BE2C (cell line): ENCODE measurements at regions not wholly inside any gene's neighbourhood (a gene's known extent, or its start where the extent isn't known, plus 50 kb on each side); places are given as distances from the start of the nearest gene placed in this dataset.

ENCODE experiments used
- DNase-seq: peaks from one replicate; pipeline ENCODE4 v3.0.0-alpha.2; 2020
- H3K27me3 ChIP-seq: fragments of 250-450 bp; sonication (Bioruptor Pico); 2 replicates; pipeline ENCODE4 v1.5.1; 2020; ENCODE audit warnings: mild to moderate bottlenecking
- H3K36me3 ChIP-seq: fragments of 250-450 bp; sonication (Bioruptor Pico); 2 replicates; pipeline ENCODE4 v1.5.1; 2020; ENCODE audit warnings: mild to moderate bottlenecking
- H3K4me1 ChIP-seq: fragments of 250-450 bp; sonication (Bioruptor Pico); 2 replicates; pipeline ENCODE4 v1.5.1; 2020
- H3K4me3 ChIP-seq: 2 replicates; pipeline ENCODE4 v1.5.1; 2011; ENCODE audit warnings: low read depth, low read length
- H3K9me3 ChIP-seq: fragments of 250-450 bp; sonication (Bioruptor Pico); 2 replicates; pipeline ENCODE4 v1.5.1; 2020
- CTCF ChIP-seq: IDR thresholded peaks from 2 replicates; pipeline ENCODE4 v1.5.1; 2012; ENCODE audit warnings: mild to moderate bottlenecking, low read depth, low read length

GRCh38 chr4:162684371-162684700 is 482.4 kb downstream of the NAF1 start:
- no peaks in the 10 kb centered on the region for H3K36me3 ChIP-seq
- H3K9me3 ChIP-seq: no peaks in the 10 kb centered on the region
- no peak for TF ChIP-seq CTCF
- no peak for DNase-seq
- H3K4me1 ChIP-seq: no peaks in the 10 kb centered on the region
- H3K4me3 ChIP-seq: no peak overlapping the region
- no peaks in the 10 kb centered on the region for H3K27me3 ChIP-seq

GRCh38 chr4:162683659-162684370 is 482.9 kb downstream of the NAF1 start:
- DNase-seq: no peak
- H3K4me3 ChIP-seq: no peak overlapping the region

GRCh38 chr4:162682651-162683050 is 484.0 kb downstream of the NAF1 start:
- no peak for DNase-seq
- H3K27me3 ChIP-seq: no peaks in the 10 kb centered on the region
- H3K9me3 ChIP-seq: no peaks in the 10 kb centered on the region
- no peak for TF ChIP-seq CTCF
- no peak overlapping the region for H3K4me3 ChIP-seq
- H3K4me1 ChIP-seq: no peaks in the 10 kb centered on the region
- H3K36me3 ChIP-seq: no peaks in the 10 kb centered on the region

More at GRCh38 chr4:162683659-162684370, 482.9 kb downstream of the NAF1 start:
- Histone ChIP-seq H3K27me3 (no peaks in the 10 kb centered on the region), H3K9me3 (no peaks in the 10 kb centered on the region), H3K4me1 (no peaks in the 10 kb centered on the region), H3K36me3 (no peaks in the 10 kb centered on the region)
- TF ChIP-seq CTCF: no peak

GRCh38 chr4:162681212-162681611 is 485.5 kb downstream of the NAF1 start:
- H3K27me3 ChIP-seq: no peaks in the 10 kb centered on the region
- TF ChIP-seq CTCF: no peak
- H3K4me1 ChIP-seq: no peaks in the 10 kb centered on the region

GRCh38 chr4:162675661-162676060 is 491.0 kb downstream of the NAF1 start:
- Histone ChIP-seq H3K4me3 (no peak overlapping the region), H3K27me3 (no peaks in the 10 kb centered on the region), H3K9me3 (no peaks in the 10 kb centered on the region), H3K36me3 (no peaks in the 10 kb centered on the region), H3K4me1 (no peaks in the 10 kb centered on the region)
- no peak for DNase-seq
- TF ChIP-seq CTCF: no peak

More at GRCh38 chr4:162681212-162681611, 485.5 kb downstream of the NAF1 start:
- DNase-seq: no peak
- H3K4me3 ChIP-seq: no peak overlapping the region
- H3K36me3 ChIP-seq: no peaks in the 10 kb centered on the region
- no peaks in the 10 kb centered on the region for H3K9me3 ChIP-seq

GRCh38 chr4:162661913-162662312 is 498.1 kb upstream of the FSTL5 start:
- Histone ChIP-seq H3K27me3 (no peaks in the 10 kb centered on the region), H3K4me3 (no peak overlapping the region), H3K36me3 (no peaks in the 10 kb centered on the region), H3K9me3 (no peaks in the 10 kb centered on the region), H3K4me1 (no peaks in the 10 kb centered on the region)
- no peak for DNase-seq
- TF ChIP-seq CTCF: no peak
